H9 (cell line): ENCODE measurements at regions not wholly inside any gene's neighbourhood (a gene's known extent, or its start where the extent isn't known, plus 50 kb on each side); places are given as distances from the start of the nearest gene placed in this dataset.
A peak's percentile ranks its signal among the peaks of the same experiment; 100 is the strongest.

ENCODE experiments used
- DNase-seq: peaks from one replicate; pipeline ENCODE4 v3.0.0-alpha.2; 2017
- H2AFZ ChIP-seq: one replicate; pipeline ENCODE4 v1.6.1; 2013; ENCODE audit warnings: mild to moderate bottlenecking, low read length, control low read depth, moderate library complexity
- H2AK5ac ChIP-seq: 2 replicates; pipeline ENCODE4 v1.6.1; 2013; ENCODE audit warnings: low read length, control low read depth, mixed read lengths; ENCODE audit not compliant: insufficient read length
- H2BK120ac ChIP-seq: one replicate; pipeline ENCODE4 v1.6.1; 2013; ENCODE audit warnings: low read depth, mild to moderate bottlenecking, low read length, control low read depth, inconsistent platforms; ENCODE audit not compliant: poor library complexity, severe bottlenecking
- H2BK12ac ChIP-seq: 2 replicates; pipeline ENCODE4 v1.6.1; 2013; ENCODE audit warnings: low read length, control low read depth, mixed read lengths, low read depth; ENCODE audit not compliant: insufficient read length
- H2BK15ac ChIP-seq: 2 replicates; pipeline ENCODE4 v1.6.1; 2013; ENCODE audit warnings: low read depth, low read length, control low read depth
- H2BK20ac ChIP-seq: one replicate; pipeline ENCODE4 v1.6.1; 2013; ENCODE audit warnings: low read depth, mild to moderate bottlenecking, low read length, control low read depth, inconsistent platforms; ENCODE audit not compliant: poor library complexity, severe bottlenecking
- H2BK5ac ChIP-seq: 2 replicates; pipeline ENCODE4 v1.6.1; 2013; ENCODE audit warnings: low read length, control low read depth, mixed read lengths; ENCODE audit not compliant: insufficient read length
- H3K14ac ChIP-seq: 2 replicates; pipeline ENCODE4 v1.6.1; 2013; ENCODE audit warnings: low read length, control low read depth; ENCODE audit not compliant: insufficient read depth
- H3K18ac ChIP-seq: 2 replicates; pipeline ENCODE4 v1.6.1; 2013; ENCODE audit warnings: low read depth, mild to moderate bottlenecking, mixed read lengths, low read length, control low read depth; ENCODE audit not compliant: insufficient read length
- H3K23ac ChIP-seq: 2 replicates; pipeline ENCODE4 v1.6.1; 2013; ENCODE audit warnings: low read length, control low read depth, mixed read lengths, low read depth; ENCODE audit not compliant: insufficient read length
- H3K23me2 ChIP-seq: 2 replicates; pipeline ENCODE4 v1.6.1; 2013; ENCODE audit warnings: low read depth, mild to moderate bottlenecking, mixed read lengths, low read length, control low read depth; ENCODE audit not compliant: insufficient read length, poor library complexity, severe bottlenecking
- H3K27ac ChIP-seq: 2 replicates; pipeline ENCODE4 v1.5.1; 2013; ENCODE audit warnings: low read length, control low read depth, mixed read lengths, low read depth; ENCODE audit not compliant: insufficient read length
- H3K27me3 ChIP-seq: 2 replicates; pipeline ENCODE4 v1.6.1; 2013; ENCODE audit warnings: low read length, control low read depth, inconsistent platforms; ENCODE audit not compliant: insufficient read depth
- H3K4ac ChIP-seq: 2 replicates; pipeline ENCODE4 v1.6.1; 2013; ENCODE audit warnings: low read depth, mild to moderate bottlenecking, control low read depth, inconsistent platforms, low read length, moderate library complexity
- H3K4me1 ChIP-seq: 2 replicates; pipeline ENCODE4 v1.6.1; 2013; ENCODE audit warnings: low read length, control low read depth, inconsistent platforms; ENCODE audit not compliant: insufficient read depth
- H3K4me2 ChIP-seq: 2 replicates; pipeline ENCODE4 v1.6.1; 2013; ENCODE audit warnings: low read length, control low read depth, mixed read lengths; ENCODE audit not compliant: insufficient read length, insufficient read depth
- H3K56ac ChIP-seq: 2 replicates; pipeline ENCODE4 v1.6.1; 2013; ENCODE audit warnings: low read depth, mild to moderate bottlenecking, mixed read lengths, low read length, control low read depth; ENCODE audit not compliant: insufficient read length
- H3K79me1 ChIP-seq: 2 replicates; pipeline ENCODE4 v1.6.1; 2013; ENCODE audit warnings: low read depth, mild to moderate bottlenecking, moderate library complexity, low read length, control low read depth, inconsistent platforms; ENCODE audit not compliant: insufficient read depth, poor library complexity, severe bottlenecking
- H3K79me2 ChIP-seq: 2 replicates; pipeline ENCODE4 v1.6.1; 2013; ENCODE audit warnings: low read length, control low read depth, inconsistent platforms; ENCODE audit not compliant: insufficient read depth
- H3K9ac ChIP-seq: 2 replicates; pipeline ENCODE4 v1.6.1; 2013; ENCODE audit warnings: low read length, control low read depth, mixed read lengths; ENCODE audit not compliant: insufficient read length; ENCODE audit errors: extremely low read depth
- H3K9me3 ChIP-seq: one replicate; pipeline ENCODE4 v1.6.1; 2013; ENCODE audit warnings: low read depth, low read length, inconsistent platforms; ENCODE audit not compliant: control insufficient read depth
- H3T11ph ChIP-seq: one replicate; pipeline ENCODE4 v1.6.1; 2013; ENCODE audit warnings: mild to moderate bottlenecking, low read length, control low read depth, inconsistent platforms
- H4K20me1 ChIP-seq: one replicate; pipeline ENCODE4 v1.6.1; 2013; ENCODE audit not compliant: control insufficient read depth, insufficient read length, insufficient read depth
- H4K5ac ChIP-seq: 2 replicates; pipeline ENCODE4 v1.6.1; 2013; ENCODE audit warnings: low read depth, mild to moderate bottlenecking, mixed read lengths, low read length, control low read depth; ENCODE audit not compliant: insufficient read length
- H4K8ac ChIP-seq: replicated peaks from 2 replicates; pipeline ENCODE4 v1.6.1; 2013; ENCODE audit warnings: low read length, control low read depth, mixed read lengths, low read depth; ENCODE audit not compliant: insufficient read length
- H4K91ac ChIP-seq: 2 replicates; pipeline ENCODE4 v1.6.1; 2013; ENCODE audit warnings: low read depth, mild to moderate bottlenecking, moderate library complexity, mixed read lengths, low read length, control low read depth; ENCODE audit not compliant: insufficient read length
- H3K27ac Mint-ChIP-seq, 3 experiments: 2 replicates in 2 of 3; 3 replicates in 1 of 3; pipeline ENCODE4 v1.8.0; 2020 to 2021; ENCODE audit warnings: mixed read lengths in 3 of 3, mild to moderate bottlenecking in 1 of 3, moderate library complexity in 1 of 3
- H3K27me3 Mint-ChIP-seq: 2 replicates; pipeline ENCODE4 v1.8.0; 2021; ENCODE audit warnings: low read depth, mild to moderate bottlenecking, moderate library complexity, mixed read lengths
- H3K36me3 Mint-ChIP-seq, 3 experiments: 2 replicates in 2 of 3; 3 replicates in 1 of 3; pipeline ENCODE4 v1.8.0; 2020 to 2021; ENCODE audit warnings: low read depth in 3 of 3, mixed read lengths in 3 of 3; ENCODE audit not compliant: insufficient read depth in 1 of 3
- H3K4me1 Mint-ChIP-seq, 2 experiments: 2 replicates each; pipeline ENCODE4 v1.8.0; 2020; ENCODE audit warnings: mixed read lengths in 2 of 2
- H3K4me3 Mint-ChIP-seq, 2 experiments: 2 replicates in 1 of 2; 3 replicates in 1 of 2; pipeline ENCODE4 v1.8.0; 2020 to 2021; ENCODE audit warnings: mild to moderate bottlenecking in 2 of 2, mixed read lengths in 2 of 2, moderate library complexity in 1 of 2
- H3K9me3 Mint-ChIP-seq, 2 experiments: 2 replicates in 1 of 2; 3 replicates in 1 of 2; pipeline ENCODE4 v1.8.0; 2020; ENCODE audit warnings: mild to moderate bottlenecking in 2 of 2, mixed read lengths in 2 of 2, moderate library complexity in 1 of 2
- CTCF ChIP-seq: fragments of 200-600 bp; sonication (generic); conservative IDR thresholded peaks from 3 replicates; pipeline ENCODE4 v1.8.0; 2021; ENCODE audit warnings: antibody characterized with exemption, mild to moderate bottlenecking
- WGBS: extraction: QIAGEN DNeasy Blood & Tissue Kit; methylation state at CpG from one replicate; pipeline ENCODE4 v1.1.7; 2013; ENCODE audit warnings: missing lambda C conversion rate, low lambda C conversion rate, mixed read lengths; ENCODE audit not compliant: insufficient read length; ENCODE audit errors: extremely low coverage; 5-methylcytosine and 5-hydroxymethylcytosine counted together

DNA sequence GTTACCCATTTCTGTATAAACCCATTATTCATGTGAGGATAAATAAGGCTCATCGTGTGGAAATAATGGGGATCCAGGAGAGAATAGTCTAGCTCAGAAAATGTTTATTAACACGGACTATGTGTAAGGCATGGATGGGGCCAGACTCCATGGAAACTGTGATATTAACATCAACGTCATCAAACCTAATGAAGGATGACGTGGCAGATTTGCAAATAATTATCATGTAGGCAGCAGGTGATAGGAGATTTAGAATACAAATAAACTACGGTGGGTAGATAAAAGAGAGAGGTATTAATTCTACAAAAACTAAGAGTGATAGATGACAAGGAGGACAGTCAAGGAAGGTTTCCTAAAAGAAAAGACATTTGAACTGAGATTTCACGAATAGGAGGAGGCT lies 592.2 kb downstream of the REEP3 start:
- no peak overlapping the region for H3K56ac ChIP-seq
- no peak overlapping the region for H3K9ac ChIP-seq
- no peak overlapping the region for H2BK12ac ChIP-seq
- H3K4me1 ChIP-seq = peaks cover 15% of the 10 kb centered on the region; the same call in 1 of the 2 replicates
- no peak overlapping the region for H3K14ac ChIP-seq
- WGBS = no CpG with 5 or more reads among the region's 6 CpGs
- Mint-ChIP-seq H3K4me3 (no peak overlapping the region), H3K4me1 (peaks cover 24 to 26% of the 10 kb centered on the region in 2 experiments), H3K9me3 (no peaks in the 10 kb centered on the region; a peak in 1 of 5 replicates), H3K36me3 (no peaks in the 10 kb centered on the region; a peak in 1 of 7 replicates), H3K27ac (no peak overlapping the region), H3K27me3 (no peaks in the 10 kb centered on the region)
- H2BK5ac ChIP-seq = no peak overlapping the region
- H3T11ph ChIP-seq = no peak overlapping the region
- H3K23ac ChIP-seq = no peak overlapping the region
- H3K79me2 ChIP-seq = no peaks in the 10 kb centered on the region
- no peak overlapping the region for H2BK20ac ChIP-seq
- no peak overlapping the region for H3K4ac ChIP-seq
- H3K79me1 ChIP-seq = no peaks in the 10 kb centered on the region
- no peak overlapping the region for H4K91ac ChIP-seq
- no peak overlapping the region for H4K5ac ChIP-seq
- no peak for TF ChIP-seq CTCF
- no peaks in the 10 kb centered on the region for H3K9me3 ChIP-seq
- no peaks in the 10 kb centered on the region for H3K23me2 ChIP-seq
- H2AK5ac ChIP-seq = no peak overlapping the region
- H3K18ac ChIP-seq = no peak overlapping the region
- H2AFZ ChIP-seq = no peak overlapping the region
- no peak overlapping the region for H4K8ac ChIP-seq
- no peak overlapping the region for H2BK15ac ChIP-seq
- no peaks in the 10 kb centered on the region for H3K27me3 ChIP-seq
- no peak overlapping the region for H2BK120ac ChIP-seq
- peak overlapping the region; percentile 18 for H3K27ac ChIP-seq
- H3K4me2 ChIP-seq = peak overlapping the region; percentile 34
- DNase-seq = no peak
- no peaks in the 10 kb centered on the region for H4K20me1 ChIP-seq
